Ishikawa (cell line): ENCODE measurements at regions not wholly inside any gene's neighbourhood (a gene's known extent, or its start where the extent isn't known, plus 50 kb on each side); places are given as distances from the start of the nearest gene placed in this dataset.

Source experiments
- CEBPB ChIP-seq: IDR thresholded peaks from 2 replicates; pipeline ENCODE4 v1.6.1; 2012
- CREB1 ChIP-seq: IDR thresholded peaks from 2 replicates; pipeline ENCODE4 v1.6.1; 2012; ENCODE audit warnings: low read depth
- EP300 ChIP-seq: IDR thresholded peaks from 2 replicates; pipeline ENCODE4 v1.6.1; 2012; ENCODE audit warnings: borderline replicate concordance
- FOXM1 ChIP-seq: IDR thresholded peaks from 2 replicates; pipeline ENCODE4 v1.6.1; 2012; ENCODE audit warnings: low read depth, borderline replicate concordance
- TAF1 ChIP-seq: IDR thresholded peaks from 2 replicates; pipeline ENCODE4 v1.6.1; 2012; ENCODE audit warnings: low read depth, mild to moderate bottlenecking
- TCF12 ChIP-seq: IDR thresholded peaks from 2 replicates; pipeline ENCODE4 v1.6.1; 2012; ENCODE audit warnings: low read depth
- TEAD4 ChIP-seq: IDR thresholded peaks from 2 replicates; pipeline ENCODE4 v1.6.1; 2012
- YY1 ChIP-seq: IDR thresholded peaks from 2 replicates; pipeline ENCODE4 v1.6.1; 2012; ENCODE audit warnings: low read depth
- TF ChIP-seq, protein P1 (sequence below): IDR thresholded peaks from 2 replicates; pipeline ENCODE4 v1.6.1; 2012; ENCODE audit warnings: low read depth, mild to moderate bottlenecking
- TF ChIP-seq, protein P2 (sequence below): IDR thresholded peaks from 2 replicates; pipeline ENCODE4 v1.6.1; 2012
- TF ChIP-seq, protein P3 (sequence below): IDR thresholded peaks from 2 replicates; pipeline ENCODE4 v1.6.1; 2012

DNA sequence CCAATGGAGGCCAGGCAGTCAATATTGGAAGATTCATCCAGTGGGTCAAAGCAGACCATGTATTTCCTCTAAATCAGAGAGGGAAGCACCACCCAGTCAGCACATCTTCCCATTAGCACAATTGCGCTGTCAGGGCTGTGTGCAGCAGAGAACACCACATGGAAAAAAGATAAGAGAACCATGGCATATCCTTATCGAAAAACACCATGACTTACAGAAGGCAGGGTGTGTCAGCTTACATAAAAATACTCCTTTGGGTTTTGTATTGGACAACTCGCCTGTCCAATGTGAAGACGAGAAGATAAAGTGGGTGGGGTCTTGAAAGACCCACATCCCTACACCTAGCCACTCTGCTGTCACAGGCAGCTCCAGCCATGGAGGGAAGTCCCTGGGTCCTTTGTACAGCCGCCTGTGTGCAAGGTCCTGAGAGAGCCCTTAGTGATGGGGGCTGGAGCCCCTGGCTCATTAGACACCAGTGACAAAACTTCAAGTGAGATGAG, 71.9 kb upstream of the SPATA31E1 start:
- TF ChIP-seq, protein P1, sequence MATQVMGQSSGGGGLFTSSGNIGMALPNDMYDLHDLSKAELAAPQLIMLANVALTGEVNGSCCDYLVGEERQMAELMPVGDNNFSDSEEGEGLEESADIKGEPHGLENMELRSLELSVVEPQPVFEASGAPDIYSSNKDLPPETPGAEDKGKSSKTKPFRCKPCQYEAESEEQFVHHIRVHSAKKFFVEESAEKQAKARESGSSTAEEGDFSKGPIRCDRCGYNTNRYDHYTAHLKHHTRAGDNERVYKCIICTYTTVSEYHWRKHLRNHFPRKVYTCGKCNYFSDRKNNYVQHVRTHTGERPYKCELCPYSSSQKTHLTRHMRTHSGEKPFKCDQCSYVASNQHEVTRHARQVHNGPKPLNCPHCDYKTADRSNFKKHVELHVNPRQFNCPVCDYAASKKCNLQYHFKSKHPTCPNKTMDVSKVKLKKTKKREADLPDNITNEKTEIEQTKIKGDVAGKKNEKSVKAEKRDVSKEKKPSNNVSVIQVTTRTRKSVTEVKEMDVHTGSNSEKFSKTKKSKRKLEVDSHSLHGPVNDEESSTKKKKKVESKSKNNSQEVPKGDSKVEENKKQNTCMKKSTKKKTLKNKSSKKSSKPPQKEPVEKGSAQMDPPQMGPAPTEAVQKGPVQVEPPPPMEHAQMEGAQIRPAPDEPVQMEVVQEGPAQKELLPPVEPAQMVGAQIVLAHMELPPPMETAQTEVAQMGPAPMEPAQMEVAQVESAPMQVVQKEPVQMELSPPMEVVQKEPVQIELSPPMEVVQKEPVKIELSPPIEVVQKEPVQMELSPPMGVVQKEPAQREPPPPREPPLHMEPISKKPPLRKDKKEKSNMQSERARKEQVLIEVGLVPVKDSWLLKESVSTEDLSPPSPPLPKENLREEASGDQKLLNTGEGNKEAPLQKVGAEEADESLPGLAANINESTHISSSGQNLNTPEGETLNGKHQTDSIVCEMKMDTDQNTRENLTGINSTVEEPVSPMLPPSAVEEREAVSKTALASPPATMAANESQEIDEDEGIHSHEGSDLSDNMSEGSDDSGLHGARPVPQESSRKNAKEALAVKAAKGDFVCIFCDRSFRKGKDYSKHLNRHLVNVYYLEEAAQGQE: no peak
- TF ChIP-seq FOXM1 (no peak), TEAD4 (no peak), CREB1 (no peak), YY1 (no peak), CEBPB (no peak), TAF1 (no peak), TCF12 (no peak), EP300 (no peak)
- TF ChIP-seq, protein P2, sequence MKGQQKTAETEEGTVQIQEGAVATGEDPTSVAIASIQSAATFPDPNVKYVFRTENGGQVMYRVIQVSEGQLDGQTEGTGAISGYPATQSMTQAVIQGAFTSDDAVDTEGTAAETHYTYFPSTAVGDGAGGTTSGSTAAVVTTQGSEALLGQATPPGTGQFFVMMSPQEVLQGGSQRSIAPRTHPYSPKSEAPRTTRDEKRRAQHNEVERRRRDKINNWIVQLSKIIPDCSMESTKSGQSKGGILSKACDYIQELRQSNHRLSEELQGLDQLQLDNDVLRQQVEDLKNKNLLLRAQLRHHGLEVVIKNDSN: no peak
- TF ChIP-seq, protein P3, sequence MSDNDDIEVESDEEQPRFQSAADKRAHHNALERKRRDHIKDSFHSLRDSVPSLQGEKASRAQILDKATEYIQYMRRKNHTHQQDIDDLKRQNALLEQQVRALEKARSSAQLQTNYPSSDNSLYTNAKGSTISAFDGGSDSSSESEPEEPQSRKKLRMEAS: no peak
